ENCODE measurements at regions not wholly inside any gene's neighbourhood (a gene's known extent, or its start where the extent isn't known, plus 50 kb on each side); places are given as distances from the start of the nearest gene placed in this dataset.

DNA sequence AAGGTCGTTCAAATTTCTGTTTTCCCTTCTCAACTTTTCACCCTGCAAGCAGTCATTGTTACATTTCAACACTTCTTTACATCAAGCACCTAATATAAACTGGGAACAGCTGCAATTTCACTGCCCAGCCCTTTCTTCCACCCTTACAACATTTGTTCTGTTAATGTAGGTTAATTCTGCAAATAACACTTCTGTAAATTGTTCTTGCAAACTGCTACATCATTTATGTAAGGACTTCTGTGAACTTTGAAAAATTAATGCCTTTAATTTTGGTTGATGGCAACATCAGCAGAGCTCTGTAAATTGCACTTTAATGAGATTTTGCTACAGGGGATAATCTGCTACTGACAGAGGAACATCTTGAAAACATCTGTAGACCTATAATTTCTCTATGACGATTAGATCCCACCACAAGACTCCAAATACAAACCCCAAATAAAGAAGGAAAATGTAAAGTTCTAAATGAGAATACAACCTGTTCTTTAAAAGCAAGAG, 93.5 kb downstream of the ZIC4 start:
- DNase-seq (ENCODE audit: low read depth) = no peak
- TF ChIP-seq, protein P1, sequence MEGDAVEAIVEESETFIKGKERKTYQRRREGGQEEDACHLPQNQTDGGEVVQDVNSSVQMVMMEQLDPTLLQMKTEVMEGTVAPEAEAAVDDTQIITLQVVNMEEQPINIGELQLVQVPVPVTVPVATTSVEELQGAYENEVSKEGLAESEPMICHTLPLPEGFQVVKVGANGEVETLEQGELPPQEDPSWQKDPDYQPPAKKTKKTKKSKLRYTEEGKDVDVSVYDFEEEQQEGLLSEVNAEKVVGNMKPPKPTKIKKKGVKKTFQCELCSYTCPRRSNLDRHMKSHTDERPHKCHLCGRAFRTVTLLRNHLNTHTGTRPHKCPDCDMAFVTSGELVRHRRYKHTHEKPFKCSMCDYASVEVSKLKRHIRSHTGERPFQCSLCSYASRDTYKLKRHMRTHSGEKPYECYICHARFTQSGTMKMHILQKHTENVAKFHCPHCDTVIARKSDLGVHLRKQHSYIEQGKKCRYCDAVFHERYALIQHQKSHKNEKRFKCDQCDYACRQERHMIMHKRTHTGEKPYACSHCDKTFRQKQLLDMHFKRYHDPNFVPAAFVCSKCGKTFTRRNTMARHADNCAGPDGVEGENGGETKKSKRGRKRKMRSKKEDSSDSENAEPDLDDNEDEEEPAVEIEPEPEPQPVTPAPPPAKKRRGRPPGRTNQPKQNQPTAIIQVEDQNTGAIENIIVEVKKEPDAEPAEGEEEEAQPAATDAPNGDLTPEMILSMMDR (IDR thresholded peaks at IDR 0.05; ENCODE audit: low read depth, low read length) = no peak
- TF ChIP-seq MAX (IDR thresholded peaks at IDR 0.05; ENCODE audit: low read depth, low read length) = no peak
- no peak for TF ChIP-seq MYC (IDR thresholded peaks at IDR 0.05; ENCODE audit: low read depth, low read length)
- TF ChIP-seq POLR2A (IDR thresholded peaks at IDR 0.05; ENCODE audit: extremely low read depth, insufficient read length) = no peak
- no peak overlapping the region for H3K4me3 ChIP-seq (ENCODE audit: low read depth, low read length)

DNA sequence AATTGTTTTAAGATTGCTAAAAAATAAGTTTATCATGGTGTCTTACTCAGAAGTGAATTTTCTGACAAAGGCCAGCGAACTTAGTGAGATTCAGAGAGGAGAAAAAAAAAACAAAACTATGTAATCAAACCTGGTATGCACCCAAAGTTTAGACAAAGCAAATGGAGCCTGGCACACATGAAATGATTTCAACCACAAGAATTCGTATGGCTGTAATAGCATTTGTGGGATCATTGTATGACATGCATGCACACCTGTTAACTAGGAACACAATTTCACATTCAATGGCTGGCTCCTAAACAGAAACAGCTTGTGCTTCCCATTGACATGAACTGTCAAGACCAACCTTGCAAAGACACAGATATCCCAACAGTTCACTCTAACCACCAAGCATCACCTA, 94.6 kb downstream of the ZIC4 start:
- no peak for DNase-seq (ENCODE audit: low read depth)
- H3K4me3 ChIP-seq (ENCODE audit: low read depth, low read length) = no peak overlapping the region
- TF ChIP-seq MAX (IDR thresholded peaks at IDR 0.05; ENCODE audit: low read depth, low read length) = no peak
- no peak for TF ChIP-seq MYC (IDR thresholded peaks at IDR 0.05; ENCODE audit: low read depth, low read length)

DNA sequence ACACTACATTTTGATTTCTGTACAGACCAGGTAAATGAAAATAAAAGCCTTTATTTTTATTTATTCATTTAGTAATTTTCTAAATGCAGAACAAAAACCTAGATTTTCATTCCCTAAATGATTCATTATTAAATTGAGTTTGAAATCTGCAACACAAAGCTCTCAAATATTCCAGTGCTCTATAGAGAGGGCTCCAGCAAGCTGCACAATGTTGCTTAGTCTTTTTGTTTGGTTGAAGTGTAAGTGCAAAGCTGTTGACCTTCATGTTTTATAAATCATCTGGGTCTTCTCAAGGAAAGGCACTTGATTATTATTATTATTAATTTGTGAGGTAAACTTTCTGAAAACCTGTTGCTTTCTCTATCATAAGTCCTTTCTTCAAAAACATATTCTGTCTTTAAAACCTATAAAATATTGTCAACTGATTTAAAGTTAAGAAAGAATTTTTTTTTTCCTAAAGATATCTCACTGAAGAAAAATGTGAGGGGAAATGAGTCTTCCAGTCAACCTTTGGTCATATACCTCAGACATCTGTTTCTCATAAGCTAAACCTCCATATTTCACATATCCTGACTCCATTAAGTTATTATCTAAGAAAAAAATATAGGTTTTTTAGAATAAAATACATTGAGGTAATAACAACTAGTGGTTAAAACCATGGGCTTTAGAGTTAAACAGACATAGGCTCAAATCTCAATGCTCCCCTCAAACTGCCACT, 100.7 kb downstream of the ZIC4 start:
- no peak for DNase-seq (ENCODE audit: low read depth)
- TF ChIP-seq, protein P1 (IDR thresholded peaks at IDR 0.05; ENCODE audit: low read depth, low read length) = no peak
- TF ChIP-seq POLR2A (IDR thresholded peaks at IDR 0.05; ENCODE audit: extremely low read depth, insufficient read length) (no peak), MYC (IDR thresholded peaks at IDR 0.05; ENCODE audit: low read depth, low read length) (no peak), MAX (IDR thresholded peaks at IDR 0.05; ENCODE audit: low read depth, low read length) (no peak)
- H3K4me3 ChIP-seq (ENCODE audit: low read depth, low read length) = no peak overlapping the region

DNA sequence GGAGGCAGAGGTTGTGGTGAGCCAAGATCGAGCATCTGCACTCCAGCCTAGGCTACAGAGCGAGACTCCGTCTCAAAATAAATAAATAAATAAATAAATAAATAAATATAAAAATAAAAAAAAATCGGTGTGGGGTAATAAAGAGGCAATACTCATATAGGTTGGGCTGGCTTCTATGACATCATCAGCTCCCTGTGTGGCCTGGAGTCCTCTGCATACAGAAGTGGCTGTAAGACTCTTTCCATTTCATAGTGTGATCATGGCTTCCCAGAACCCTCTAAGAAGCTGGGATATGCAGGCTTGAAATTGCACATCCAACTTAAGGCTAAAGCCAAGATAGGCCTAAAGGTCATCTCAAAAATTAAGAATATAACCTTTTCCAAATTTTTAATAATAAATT, 101.6 kb downstream of the ZIC4 start:
- TF ChIP-seq, protein P1 (IDR thresholded peaks at IDR 0.05; ENCODE audit: low read depth, low read length) = no peak
- no peak for TF ChIP-seq MYC (IDR thresholded peaks at IDR 0.05; ENCODE audit: low read depth, low read length)
- no peak for TF ChIP-seq MAX (IDR thresholded peaks at IDR 0.05; ENCODE audit: low read depth, low read length)
- no peak for TF ChIP-seq POLR2A (IDR thresholded peaks at IDR 0.05; ENCODE audit: extremely low read depth, insufficient read length)
- H3K4me3 ChIP-seq (ENCODE audit: low read depth, low read length) = no peak overlapping the region
- no peak for DNase-seq (ENCODE audit: low read depth)

- TF ChIP-seq, protein P1 (IDR thresholded peaks at IDR 0.05; ENCODE audit: low read depth, low read length) = no peak
- TF ChIP-seq POLR2A (IDR thresholded peaks at IDR 0.05; ENCODE audit: extremely low read depth, insufficient read length) = no peak
- TF ChIP-seq MAX (IDR thresholded peaks at IDR 0.05; ENCODE audit: low read depth, low read length) = no peak
- TF ChIP-seq MYC (IDR thresholded peaks at IDR 0.05; ENCODE audit: low read depth, low read length) = no peak
- no peak for DNase-seq (ENCODE audit: low read depth)
- no peak overlapping the region for H3K4me3 ChIP-seq (ENCODE audit: low read depth, low read length)
Observed at GRCh38 chr3:147301781-147302180, 104.6 kb downstream of the ZIC4 start.

GRCh38 chr3:147299656-147300055, 106.7 kb downstream of the ZIC4 start:
- DNase-seq (ENCODE audit: low read depth) = no peak
- H3K4me3 ChIP-seq (ENCODE audit: low read depth, low read length) = no peak overlapping the region
- TF ChIP-seq, protein P1 (IDR thresholded peaks at IDR 0.05; ENCODE audit: low read depth, low read length) = no peak
- TF ChIP-seq MAX (IDR thresholded peaks at IDR 0.05; ENCODE audit: low read depth, low read length) = no peak
- no peak for TF ChIP-seq MYC (IDR thresholded peaks at IDR 0.05; ENCODE audit: low read depth, low read length)
- TF ChIP-seq POLR2A (IDR thresholded peaks at IDR 0.05; ENCODE audit: extremely low read depth, insufficient read length) = no peak
